Progenitor cell of endocrine pancreas (in vitro differentiated cells): ENCODE measurements at regions not wholly inside any gene's neighbourhood (a gene's known extent, or its start where the extent isn't known, plus 50 kb on each side); places are given as distances from the start of the nearest gene placed in this dataset.
"Not testable (repeated sequence)": the region's sequence is repeated elsewhere in the genome, so short reads cannot be mapped to it uniquely, and the experiment has no call there.

Source experiments
- DNase-seq: peaks from one replicate; pipeline ENCODE4 v3.0.0; 2021; ENCODE audit warnings: low spot score; ENCODE audit not compliant: unreplicated experiment
- H3K27ac Mint-ChIP-seq: 2 replicates; pipeline ENCODE4 v1.8.0; 2021; ENCODE audit warnings: mild to moderate bottlenecking, moderate library complexity, mixed read lengths
- H3K27me3 Mint-ChIP-seq: 2 replicates; pipeline ENCODE4 v1.8.0; 2021; ENCODE audit warnings: mixed read lengths
- H3K36me3 Mint-ChIP-seq: 2 replicates; pipeline ENCODE4 v1.8.0; 2022; ENCODE audit warnings: mixed read lengths; ENCODE audit not compliant: insufficient read depth
- H3K4me1 Mint-ChIP-seq: 2 replicates; pipeline ENCODE4 v1.8.0; 2021; ENCODE audit warnings: low read depth, mixed read lengths
- H3K4me3 Mint-ChIP-seq: 2 replicates; pipeline ENCODE4 v1.8.0; 2021; ENCODE audit warnings: low read depth, mild to moderate bottlenecking, moderate library complexity, mixed read lengths
- H3K9me3 Mint-ChIP-seq: 2 replicates; pipeline ENCODE4 v1.8.0; 2021; ENCODE audit warnings: low read depth, mixed read lengths
- CTCF ChIP-seq: fragments of 200-600 bp; sonication (generic); IDR thresholded peaks from one replicate; pipeline ENCODE4 v1.5.0; 2021; ENCODE audit warnings: antibody characterized with exemption, mild to moderate bottlenecking; ENCODE audit not compliant: unreplicated experiment

DNA sequence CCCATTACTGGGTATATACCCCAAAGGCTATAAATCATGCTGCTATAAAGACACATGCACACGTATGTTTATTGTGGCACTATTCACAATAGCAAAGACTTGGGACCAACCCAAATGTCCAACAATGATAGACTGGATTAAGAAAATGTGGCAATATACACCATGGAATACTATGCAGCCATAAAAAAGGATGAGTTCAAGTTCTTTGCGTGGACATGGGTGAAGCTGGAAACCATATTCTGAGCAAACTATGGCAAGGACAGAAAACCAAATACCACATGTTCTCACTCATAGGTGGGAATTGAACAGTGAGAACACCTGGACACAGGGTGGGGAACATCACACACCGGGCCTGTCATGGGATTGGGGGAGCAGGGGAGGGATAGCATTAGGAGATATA lies 54.4 kb upstream of the MUCL1 start:
- not testable (repeated sequence) for H3K4me3 Mint-ChIP-seq, H3K27me3 Mint-ChIP-seq, H3K36me3 Mint-ChIP-seq, H3K9me3 Mint-ChIP-seq, H3K27ac Mint-ChIP-seq, H3K4me1 Mint-ChIP-seq, DNase-seq

- no peak overlapping the region for H3K4me3 Mint-ChIP-seq
- H3K27ac Mint-ChIP-seq, result no peak overlapping the region
- H3K9me3 Mint-ChIP-seq, result no peaks in the 10 kb centered on the region
- no peaks in the 10 kb centered on the region for H3K36me3 Mint-ChIP-seq
- no peaks in the 10 kb centered on the region for H3K4me1 Mint-ChIP-seq
- DNase-seq, result no peak
- TF ChIP-seq CTCF, result no peak
- peaks cover 4% of the 10 kb centered on the region for H3K27me3 Mint-ChIP-seq
Measured at GRCh38 chr12:54798651-54799050, 55.7 kb upstream of the MUCL1 start.

GRCh38 chr12:54796991-54797390 lies 57.3 kb upstream of the MUCL1 start:
- Mint-ChIP-seq H3K4me3 (no peak overlapping the region), H3K27ac (no peak overlapping the region), H3K9me3 (no peaks in the 10 kb centered on the region), H3K27me3 (peaks cover 4% of the 10 kb centered on the region), H3K36me3 (no peaks in the 10 kb centered on the region), H3K4me1 (no peaks in the 10 kb centered on the region)
- no peak for DNase-seq
- no peak for TF ChIP-seq CTCF

DNA sequence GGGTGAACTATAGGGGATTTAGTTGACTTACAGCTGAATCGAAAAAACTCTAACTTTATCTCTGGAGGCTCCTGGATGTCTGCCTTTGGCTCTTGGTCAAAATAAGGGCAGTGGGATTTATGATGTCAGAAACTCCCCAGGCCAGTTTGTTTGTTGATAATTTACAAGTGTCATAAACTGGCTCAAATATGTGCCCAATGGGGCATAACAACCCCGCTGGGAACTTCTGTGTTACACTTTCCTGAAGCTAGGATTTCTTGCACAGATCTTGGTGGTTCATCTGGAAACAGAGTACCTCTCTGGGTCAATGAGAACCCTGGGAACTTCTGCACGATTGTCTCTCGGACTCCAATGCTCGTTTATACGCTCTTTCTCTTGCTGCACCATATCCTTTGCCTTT lies 58.7 kb upstream of the MUCL1 start:
- H3K4me1 Mint-ChIP-seq, result no peaks in the 10 kb centered on the region
- no peak for TF ChIP-seq CTCF
- H3K9me3 Mint-ChIP-seq, result no peaks in the 10 kb centered on the region
- no peaks in the 10 kb centered on the region for H3K36me3 Mint-ChIP-seq
- H3K4me3 Mint-ChIP-seq, result no peak overlapping the region
- DNase-seq, result no peak
- H3K27me3 Mint-ChIP-seq, result peaks cover 4% of the 10 kb centered on the region
- H3K27ac Mint-ChIP-seq, result no peak overlapping the region

GRCh38 chr12:54786081-54786480 lies 68.2 kb upstream of the MUCL1 start:
- no peak overlapping the region for H3K4me3 Mint-ChIP-seq
- no peak for DNase-seq
- H3K9me3 Mint-ChIP-seq, result peaks cover 24% of the 10 kb centered on the region
- H3K27ac Mint-ChIP-seq, result no peak overlapping the region
- no peak for TF ChIP-seq CTCF
- H3K27me3 Mint-ChIP-seq, result no peaks in the 10 kb centered on the region
- H3K4me1 Mint-ChIP-seq, result no peaks in the 10 kb centered on the region
- H3K36me3 Mint-ChIP-seq, result peaks cover 1% of the 10 kb centered on the region

- TF ChIP-seq CTCF, result no peak
- H3K9me3 Mint-ChIP-seq, result peaks cover 24% of the 10 kb centered on the region
- H3K27me3 Mint-ChIP-seq, result no peaks in the 10 kb centered on the region
- H3K27ac Mint-ChIP-seq, result no peak overlapping the region
- H3K4me3 Mint-ChIP-seq, result no peak overlapping the region
- peaks cover 1% of the 10 kb centered on the region for H3K36me3 Mint-ChIP-seq
- no peak for DNase-seq
- no peaks in the 10 kb centered on the region for H3K4me1 Mint-ChIP-seq
Measured at GRCh38 chr12:54784115-54784514, 70.2 kb upstream of the MUCL1 start.

DNA sequence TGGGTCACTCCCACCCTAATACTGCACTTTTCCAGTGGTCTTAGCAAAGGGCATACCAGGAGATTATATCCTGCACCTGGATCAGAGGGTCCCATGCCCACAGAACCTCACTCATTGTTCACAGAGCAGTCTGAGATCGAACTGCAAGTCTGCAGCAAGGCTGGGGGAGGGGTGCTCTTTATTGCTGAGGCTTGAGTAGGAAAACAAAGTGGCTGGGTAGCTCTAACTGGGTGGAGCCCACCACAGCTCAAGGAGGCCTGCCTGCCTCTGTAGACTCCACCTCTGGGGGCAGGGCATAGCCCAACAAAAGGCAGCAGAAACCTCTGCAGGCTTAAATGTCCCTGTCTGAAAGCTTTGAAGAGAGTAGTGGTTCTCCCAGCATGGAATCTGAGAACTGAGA lies 77.3 kb upstream of the MUCL1 start:
- not testable (repeated sequence) for H3K27ac Mint-ChIP-seq, DNase-seq, H3K9me3 Mint-ChIP-seq, H3K4me3 Mint-ChIP-seq, H3K4me1 Mint-ChIP-seq, H3K36me3 Mint-ChIP-seq
- peaks cover 13% of the 10 kb centered on the region for H3K27me3 Mint-ChIP-seq
